GF-D8 (cell line): ENCODE measurements at regions not wholly inside any gene's neighbourhood (a gene's known extent, or its start where the extent isn't known, plus 50 kb on each side); places are given as distances from the start of the nearest gene placed in this dataset.
"Not testable (repeated sequence)": the region's sequence is repeated elsewhere in the genome, so short reads cannot be mapped to it uniquely, and the experiment has no call there.

Experiments used
- DNase-seq: peaks from one replicate; lab custom pipeline; 2025; lab: John Stamatoyannopoulos, UW

DNA sequence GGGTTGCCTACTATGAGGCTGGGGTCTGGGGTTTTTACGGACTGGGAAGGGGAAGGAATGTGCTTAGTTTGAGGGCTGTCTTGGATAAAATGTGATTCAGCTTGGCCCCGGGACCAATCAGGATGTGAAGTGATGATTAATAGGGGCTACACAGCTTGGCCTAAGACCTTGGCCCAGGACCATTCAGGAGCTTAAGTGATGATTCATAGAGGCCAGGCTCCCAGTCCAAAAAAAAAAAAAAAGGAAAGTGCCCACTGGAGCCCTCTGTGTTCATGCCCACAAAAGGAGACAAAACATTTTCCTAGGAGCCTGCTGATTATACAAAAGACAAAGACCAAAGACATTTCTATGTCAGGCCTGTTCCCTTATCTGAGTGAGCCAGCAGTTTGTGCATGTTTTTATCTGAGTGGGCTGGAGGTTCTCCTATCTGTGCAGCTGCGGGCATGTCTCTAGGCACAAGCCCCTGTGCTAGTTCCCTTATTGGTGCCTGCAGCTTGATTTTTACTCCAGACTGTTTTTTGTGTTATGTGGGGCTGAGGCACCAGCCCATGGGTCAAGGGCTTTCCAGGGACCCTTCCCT, 898.2 kb upstream of the GOT2 start:
- DNase-seq, result no peak

DNA sequence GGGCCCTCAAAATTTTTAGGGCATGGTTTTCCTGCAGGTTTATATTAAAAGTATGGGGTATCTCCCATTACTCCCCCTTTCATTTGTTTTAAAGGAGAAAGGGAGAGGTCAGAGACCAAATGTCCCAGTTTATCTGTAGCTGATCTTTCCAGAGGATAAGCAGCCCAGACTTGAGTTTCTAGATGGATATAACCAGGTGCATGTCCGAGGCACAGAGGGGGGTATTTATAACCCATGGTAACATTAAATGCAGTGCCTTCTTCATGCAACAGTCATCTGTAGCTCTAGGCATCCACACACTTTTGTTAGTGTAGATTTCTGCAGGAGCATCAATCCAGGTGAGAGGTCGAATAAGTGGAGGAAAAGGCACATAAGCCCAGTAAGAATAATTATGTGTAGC, 890.3 kb upstream of the GOT2 start:
- not testable (repeated sequence) for DNase-seq

DNA sequence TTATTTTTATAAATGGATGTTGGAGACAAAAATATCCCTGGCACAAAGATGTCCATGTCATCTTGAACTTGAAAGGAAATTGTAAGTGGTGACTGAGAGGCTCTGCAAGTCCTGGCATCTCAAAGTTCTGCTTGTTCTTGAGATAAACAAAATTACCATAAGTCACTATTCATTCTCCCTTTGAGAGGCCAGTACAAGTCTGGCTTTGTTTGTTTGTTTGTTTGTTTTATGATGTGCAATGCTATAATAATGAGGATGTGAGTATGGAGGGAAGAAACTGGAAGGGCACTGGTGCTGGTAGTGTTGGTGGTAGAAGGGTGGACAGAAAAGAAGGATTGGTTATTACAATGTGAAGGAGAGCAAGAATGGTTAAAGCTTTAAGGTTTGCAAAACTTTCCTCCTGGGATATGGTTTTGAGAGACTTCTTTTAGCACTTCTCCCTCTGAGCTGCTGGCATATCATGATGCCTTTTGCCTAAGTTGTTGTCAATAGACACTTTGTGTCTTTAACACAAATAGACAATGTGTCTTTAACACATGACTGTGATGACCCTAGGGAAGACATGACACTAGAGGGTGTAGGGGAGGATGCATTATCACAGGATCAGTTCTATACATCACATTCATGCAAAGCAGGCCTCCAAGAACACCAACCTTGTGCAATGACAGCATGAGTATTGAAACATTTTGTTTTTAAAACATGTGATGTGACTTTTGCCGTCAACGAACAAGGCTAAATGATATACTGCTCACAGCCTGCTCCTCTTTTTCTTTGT, 880.5 kb upstream of the GOT2 start:
- DNase-seq, result no peak

DNA sequence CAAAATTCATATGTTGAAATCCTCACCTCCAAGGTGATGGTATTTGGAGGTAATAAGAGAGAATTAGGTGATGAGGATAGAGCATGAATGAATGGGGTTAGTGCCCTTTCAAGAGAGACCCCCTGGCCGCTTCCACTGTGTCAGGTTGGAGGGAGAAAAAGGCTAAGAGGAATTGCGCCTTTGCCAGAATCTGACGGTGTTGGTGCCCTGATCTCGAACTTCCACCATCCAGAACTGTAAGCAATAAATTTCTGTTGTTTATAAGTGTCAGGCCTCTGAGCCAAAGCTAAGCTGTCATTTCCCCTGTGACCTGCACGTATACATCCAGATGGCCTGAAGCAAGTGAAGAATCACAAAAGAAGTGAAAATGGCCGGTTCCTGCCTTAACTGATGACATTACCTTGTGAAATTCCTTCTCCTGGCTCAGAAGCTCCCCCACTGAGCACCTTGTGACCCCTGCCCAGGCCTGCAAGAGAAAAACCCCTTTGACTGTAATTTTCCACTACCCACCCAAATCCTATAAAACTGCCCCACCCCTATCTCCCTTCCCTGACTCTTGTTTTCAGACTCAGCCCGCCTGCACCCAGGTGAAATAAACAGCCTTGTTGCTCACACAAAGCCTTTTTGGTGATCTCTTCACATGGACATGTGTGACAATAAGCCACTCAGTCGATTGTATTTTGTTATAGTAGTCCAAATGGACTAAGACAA, 878.9 kb upstream of the GOT2 start:
- not testable (repeated sequence) for DNase-seq

DNA sequence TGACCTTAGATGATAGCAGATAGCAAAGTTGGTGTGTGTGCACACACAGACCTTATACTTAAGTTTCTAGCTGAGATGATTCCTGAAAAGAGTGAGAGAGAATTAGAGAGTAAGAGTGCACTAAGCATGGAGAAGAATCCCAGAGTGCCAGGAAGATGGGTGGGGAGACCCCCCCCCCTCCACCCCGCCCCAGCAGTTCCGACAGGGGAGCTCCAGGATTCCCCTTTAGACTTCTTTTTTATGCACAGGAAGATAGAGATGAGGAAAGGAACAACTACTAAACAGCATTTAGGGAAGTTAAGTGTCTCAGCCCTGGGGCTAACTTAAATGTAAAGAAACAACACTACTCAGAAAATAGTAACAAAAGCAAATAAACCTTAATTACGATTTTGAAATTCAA, 878.0 kb upstream of the GOT2 start:
- no peak for DNase-seq

DNA sequence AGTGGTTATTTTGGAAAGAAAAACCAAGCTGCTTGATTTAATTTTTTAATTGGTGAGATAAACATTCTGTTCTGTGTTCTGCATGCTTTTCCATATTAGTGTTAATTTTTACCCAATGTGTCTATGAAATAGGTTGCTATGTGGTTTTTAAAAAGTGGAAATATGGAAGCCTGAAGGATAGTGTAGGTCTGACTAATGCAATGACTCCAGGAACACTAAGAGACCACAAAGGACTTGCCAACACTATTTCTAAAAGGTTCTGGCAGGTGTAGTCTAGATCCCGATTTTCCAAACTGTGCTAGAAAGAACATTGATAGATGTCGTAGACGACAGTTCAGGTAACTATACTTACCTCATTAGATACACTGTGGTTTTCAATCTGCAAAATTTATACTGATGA, 877.4 kb upstream of the GOT2 start:
- DNase-seq, result no peak

DNA sequence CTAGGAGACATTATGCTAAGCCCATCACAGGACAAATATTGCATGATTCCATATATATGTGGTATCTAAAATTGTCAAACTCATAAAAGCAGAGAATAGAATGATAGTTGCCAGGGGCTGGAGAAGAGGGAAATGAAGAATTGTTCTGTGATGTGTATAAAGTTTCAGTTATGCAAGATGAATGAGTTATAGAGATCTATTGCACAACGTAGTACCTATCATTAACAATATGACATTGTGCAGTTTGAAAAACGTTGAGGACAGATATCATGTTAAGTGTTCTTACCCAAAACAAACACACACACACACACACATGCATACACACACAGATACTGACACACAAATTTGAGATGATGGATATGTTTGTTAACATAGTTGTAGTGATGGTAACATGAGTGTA, 871.6 kb upstream of the GOT2 start:
- no peak for DNase-seq

DNA sequence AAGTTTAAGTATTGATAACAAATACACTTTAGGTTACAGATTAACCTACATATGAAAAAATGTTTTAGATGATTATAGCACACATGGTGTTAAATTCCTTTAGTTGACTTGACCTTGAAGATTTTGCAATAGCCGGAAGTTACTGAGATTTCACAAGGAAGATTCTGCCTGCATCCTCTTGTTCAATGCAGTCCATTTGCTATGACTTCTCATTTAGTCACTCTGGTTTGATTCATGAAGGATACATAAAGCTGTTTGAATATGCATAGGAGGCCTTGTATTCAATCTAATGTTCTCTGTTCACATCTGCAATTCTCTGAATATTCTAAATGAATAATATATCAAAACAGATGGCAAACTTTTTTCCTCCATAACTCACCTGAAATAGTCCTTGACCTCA, 870.2 kb upstream of the GOT2 start:
- DNase-seq, result no peak

DNA sequence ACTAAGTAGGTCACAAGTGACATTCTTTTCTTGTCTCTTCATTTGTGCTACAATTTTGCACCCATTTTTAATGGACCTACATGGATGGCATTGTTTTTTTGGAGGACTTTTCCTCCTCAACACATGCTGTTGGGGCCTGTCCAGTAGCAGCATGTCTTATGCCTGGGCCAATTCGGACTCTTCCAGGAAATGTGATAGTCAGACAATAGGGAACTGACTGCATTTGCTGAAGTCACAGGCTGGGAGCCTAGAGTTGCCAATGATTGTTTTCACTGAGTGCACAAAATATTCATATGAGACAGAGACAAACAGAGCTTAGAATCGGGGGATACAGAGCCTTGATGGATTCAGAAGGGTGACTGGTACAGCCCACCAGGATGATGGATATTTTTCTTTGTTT, 867.3 kb upstream of the GOT2 start:
- DNase-seq, result no peak

DNA sequence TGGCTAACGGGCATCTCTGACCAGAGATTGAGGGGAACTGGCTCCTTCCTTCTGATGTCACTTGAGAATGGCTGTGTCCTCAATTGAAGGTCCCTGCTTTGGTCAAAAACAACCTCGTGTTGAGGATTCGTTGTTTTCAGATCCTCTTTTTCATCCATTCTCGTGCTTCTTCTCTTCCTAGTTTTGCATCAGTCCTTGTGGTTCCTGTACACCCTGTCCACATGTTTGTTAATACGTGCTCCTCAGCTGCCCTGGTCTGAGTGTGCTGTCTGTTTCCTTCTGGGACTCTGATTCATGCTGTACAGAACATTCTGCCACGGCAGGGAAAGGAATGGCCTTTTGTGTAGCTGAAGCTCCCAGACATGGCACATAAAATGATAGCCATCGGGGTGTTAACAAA, 863.2 kb upstream of the GOT2 start:
- no peak for DNase-seq

DNA sequence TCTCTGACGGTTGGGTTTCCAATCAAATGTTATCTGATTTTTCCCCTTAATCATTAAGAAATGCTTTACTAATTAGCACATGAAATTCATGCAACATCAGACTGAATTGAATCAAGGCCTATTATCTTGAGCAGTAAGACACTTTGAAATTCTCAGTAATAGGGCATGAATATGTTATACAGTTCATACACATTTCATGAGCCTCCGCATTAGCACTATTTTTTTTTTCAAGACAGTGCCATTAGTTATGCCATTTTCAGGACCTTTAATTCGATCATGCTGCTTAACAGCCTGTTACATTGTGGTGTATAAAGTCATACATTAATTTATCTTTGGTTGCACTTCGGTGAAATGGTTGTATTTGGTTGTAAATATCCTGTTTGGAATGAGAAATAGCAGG, 862.6 kb upstream of the GOT2 start:
- DNase-seq, result no peak

DNA sequence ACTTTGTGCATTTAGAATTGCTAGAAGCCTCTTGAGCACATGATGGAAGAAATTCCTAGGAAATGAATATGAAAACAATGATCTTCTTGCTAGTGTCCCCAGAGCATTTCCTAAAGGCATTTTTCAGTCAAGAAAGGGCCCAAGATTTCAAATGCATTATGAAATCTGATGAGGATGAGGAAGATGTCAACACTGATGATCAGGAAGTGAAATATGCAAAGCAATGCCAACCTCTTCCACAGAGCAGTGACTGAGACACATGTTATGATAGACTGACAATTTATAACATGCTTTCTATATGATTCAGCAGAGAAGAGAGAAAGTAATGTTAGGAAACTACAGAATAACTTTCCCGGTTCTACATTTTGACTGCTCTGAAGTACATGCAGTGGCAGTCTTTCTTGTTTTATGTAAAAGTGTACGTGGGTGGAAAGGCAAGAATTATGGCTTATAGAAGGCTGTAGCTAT, 859.1 kb upstream of the GOT2 start:
- no peak for DNase-seq

DNA sequence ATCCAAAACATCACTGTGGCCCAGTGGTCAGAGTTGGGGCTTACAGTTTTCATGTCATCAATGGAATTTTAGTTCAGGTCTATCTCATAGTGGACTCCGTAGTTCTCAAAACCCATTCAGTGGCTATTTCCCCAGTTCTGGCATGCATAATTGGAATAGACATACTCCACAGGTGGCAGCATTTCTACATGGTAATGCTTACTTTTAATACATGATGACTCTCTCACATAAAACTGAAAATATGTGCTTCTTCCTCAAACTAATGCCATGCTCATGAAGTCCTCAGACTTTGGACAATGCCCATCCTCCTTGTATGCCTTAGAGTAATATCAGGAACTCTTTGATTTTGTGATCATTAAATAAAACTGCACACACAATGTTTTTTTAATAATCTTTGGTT, 857.4 kb upstream of the GOT2 start:
- DNase-seq, result no peak

DNA sequence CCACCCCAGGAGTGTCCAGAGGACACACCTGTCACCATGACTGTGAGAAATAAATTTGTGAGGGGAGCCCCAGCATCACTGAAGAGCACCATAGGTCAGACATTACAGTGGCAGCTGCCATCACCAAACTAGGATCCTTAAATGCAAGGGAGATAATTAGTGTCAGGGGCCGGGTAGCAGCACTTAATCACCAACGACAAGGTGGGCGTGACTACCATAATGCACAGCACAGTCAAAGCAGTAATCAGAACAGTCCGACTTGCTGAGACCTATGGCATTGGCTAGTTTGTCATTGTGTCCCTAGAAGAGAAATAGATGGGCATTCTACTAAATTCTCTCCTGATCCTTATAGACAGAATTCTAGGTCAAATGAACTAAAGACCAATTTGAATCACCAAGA, 856.7 kb upstream of the GOT2 start:
- no peak for DNase-seq

DNA sequence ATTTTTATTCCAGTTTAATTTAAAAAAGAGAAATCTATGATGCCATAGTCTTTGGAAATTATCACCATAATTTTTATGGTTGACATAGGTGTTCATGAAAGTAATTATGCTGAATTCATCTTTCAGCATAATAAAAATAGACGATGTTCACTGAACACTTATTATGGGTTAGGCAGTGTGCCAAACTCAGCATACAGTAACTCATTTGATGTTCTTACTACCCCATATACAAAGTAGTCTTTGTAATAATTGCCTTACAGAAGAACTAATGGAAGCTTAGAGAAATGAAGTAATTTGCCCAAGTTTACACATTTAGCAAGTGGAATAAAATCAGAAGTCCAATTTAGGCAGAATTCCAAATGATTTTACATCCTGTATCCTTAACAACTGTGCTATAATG, 852.2 kb upstream of the GOT2 start:
- no peak for DNase-seq

DNA sequence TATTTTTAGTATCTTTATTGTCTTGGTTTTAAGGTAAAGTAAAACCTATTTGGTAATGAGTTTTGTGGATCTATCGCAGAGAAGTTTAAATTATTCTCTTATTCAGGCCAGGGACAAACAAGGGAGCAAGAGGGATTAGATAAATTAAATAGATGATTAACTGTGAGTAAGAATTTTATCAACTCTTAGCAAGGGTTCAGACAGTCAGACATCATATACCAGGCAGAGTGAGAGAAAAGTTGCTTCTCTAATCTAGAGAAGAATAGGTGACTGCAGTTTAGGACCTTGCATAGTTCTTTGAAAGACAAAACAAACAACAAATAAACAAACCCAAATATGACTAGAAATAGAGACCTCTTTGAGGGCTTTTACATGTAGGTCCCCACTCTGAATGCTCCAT, 840.2 kb upstream of the GOT2 start:
- no peak for DNase-seq

DNA sequence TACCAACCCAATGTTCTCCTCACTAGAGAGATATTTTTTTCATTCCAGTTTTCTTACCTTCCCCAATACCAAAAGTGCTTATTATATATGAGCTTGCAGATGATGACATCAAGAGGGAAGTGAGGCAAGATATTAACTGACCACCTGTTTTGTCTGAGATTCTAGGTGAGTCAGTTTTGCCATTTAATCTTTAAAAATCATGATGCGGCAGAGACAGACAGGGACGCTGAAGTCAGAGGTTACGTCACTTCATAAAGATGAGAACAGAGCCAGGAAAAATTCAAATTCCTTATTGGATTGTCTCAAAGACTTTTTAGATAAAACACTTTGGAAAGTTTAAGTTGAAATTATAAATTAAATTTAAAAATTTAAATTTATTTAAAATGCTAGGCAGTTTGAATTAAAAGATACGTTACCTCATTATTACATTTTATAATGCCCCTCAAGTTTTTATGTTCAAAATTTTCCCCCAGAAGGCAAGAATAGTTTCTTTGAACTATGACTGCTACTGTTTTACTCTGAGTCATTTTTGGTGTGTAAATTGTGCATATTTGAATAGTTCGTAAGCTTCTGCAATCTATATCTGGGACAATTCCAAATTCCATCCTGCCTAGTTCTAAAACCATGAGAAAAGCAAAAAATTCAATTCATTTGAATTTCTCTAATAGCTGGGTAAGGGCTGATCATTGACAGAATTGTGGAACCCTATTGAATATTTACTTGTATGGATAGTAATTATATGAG, 839.6 kb upstream of the GOT2 start:
- no peak for DNase-seq

DNA sequence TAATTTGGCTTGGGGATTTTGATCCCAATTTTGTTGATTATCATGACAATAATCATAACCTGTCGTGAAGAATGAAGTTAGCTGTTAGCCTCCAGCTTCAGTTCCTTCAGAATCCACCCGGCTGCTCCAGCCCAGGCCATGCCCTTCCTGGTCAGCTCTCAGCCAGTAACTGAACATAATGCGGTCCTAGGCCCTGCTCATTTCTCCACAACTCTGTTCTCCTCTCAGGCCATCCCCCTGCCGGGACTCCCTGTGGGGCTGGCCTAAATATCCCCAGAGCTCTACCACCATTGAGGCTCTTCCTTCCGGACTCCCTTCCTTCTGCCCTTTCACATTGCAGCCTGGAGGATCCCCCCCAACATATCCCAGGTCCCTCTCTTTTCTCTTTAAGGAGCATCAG, 833.4 kb upstream of the GOT2 start:
- DNase-seq, result no peak

DNA sequence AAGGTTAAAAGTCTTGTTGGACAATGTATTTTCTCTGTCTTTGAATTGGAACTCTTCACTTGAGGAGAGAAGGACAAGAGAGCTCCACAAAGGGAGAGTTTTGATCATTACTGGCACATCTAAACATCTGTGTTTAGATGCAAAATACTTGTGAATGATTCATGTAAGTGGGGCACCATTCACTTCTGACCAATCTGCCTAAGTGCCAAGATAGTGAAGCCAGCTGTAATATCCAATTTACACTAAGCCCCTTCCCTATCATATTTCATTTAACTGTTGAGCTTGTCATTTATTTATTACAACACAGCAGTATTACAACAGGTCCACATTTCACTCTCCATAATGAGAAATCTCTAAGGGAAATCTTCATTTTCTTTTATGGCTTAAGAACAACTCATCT, 832.3 kb upstream of the GOT2 start:
- no peak for DNase-seq

DNA sequence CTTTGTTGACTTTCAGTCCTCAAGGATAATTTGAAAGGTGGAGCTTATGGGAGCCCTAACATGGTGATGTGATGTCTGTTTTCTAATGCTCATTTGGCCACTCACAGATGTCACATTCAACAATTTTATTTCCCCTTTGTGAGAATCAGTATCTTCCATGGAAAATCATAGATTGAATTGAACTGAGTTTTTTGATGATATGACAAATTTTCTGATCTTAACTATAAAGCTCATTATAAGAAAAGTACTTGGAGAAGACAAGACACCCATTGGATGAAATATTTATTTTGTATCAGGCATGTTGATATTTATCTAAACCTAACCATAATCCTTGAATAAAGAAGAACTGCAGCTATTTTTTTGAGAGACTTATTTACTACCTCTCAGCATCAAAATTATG, 824.6 kb upstream of the GOT2 start:
- no peak for DNase-seq

DNA sequence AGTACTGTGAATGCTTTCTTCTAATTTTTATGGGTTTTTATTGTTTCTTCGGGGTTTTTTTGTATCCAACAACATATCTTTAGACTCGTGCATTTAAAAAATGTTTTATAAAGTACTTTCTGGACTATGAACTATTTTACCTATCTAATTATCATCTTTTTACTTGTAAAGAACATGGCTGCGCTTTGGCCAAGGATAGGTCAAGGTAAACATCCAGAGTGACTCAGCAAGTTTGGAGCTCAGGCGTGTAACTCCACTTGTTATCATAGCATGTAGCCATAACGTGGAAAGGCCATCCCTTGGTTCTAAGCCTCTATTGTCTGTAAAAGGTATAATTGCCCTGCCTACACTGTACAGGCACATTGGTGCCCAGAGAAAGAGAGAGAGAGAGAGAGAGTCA, 818.0 kb upstream of the GOT2 start:
- no peak for DNase-seq

DNA sequence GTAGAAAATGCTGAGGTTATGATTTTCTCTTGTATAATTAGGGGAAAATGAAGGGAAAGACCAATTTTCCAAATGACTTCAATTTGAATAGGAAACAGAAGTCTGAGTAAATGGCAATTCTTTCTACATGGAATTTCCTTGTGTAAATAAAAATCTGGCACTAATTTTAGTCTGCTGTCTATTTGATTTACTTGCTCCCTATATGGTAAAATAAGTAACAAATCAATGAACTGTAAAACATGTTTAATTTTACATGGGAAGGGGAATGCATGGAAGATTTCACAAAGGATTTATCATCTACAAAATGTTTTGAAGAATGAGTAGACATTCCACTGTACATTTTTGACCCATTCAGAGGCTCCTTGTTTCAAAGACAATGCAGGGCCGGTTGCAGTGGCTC, 811.6 kb upstream of the GOT2 start:
- no peak for DNase-seq

DNA sequence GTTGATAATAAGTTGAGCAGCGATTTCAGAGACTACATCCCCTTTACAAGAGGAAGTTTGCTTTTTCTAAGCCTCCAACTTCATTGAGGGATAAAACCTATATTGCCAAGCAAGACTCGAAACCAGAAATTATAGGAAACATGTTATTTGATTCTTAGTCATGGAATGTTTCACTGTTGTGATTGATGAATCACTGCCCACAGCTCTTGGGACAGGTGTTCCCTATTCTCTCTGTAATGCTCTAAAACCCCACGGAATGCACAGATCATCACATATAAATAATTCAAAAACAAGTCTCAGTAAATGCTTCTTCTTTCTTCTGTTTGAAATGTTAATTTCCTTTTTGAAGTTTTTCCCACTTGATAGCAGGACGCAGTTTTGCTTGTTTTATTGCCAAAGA, 809.5 kb upstream of the GOT2 start:
- no peak for DNase-seq
